Muscle layer of colon (tissue), 2 donors: ENCODE measurements at regions not wholly inside any gene's neighbourhood (a gene's known extent, or its start where the extent isn't known, plus 50 kb on each side); places are given as distances from the start of the nearest gene placed in this dataset.
"Not testable (repeated sequence)": the region's sequence is repeated elsewhere in the genome, so short reads cannot be mapped to it uniquely, and the experiment has no call there.

ENCODE experiments used
- H3K27ac ChIP-seq: one replicate; pipeline ENCODE4 v1.7.0; 2013; ENCODE audit warnings: low read depth, mild to moderate bottlenecking, low read length, moderate library complexity
- H3K27me3 ChIP-seq, 2 donors: one replicate each; pipeline ENCODE4 v1.7.0; 2013; ENCODE audit warnings: low read length in 2 of 2, mild to moderate bottlenecking in 2 of 2; ENCODE audit not compliant: insufficient read depth in 2 of 2, control insufficient read depth in 1 of 2
- H3K36me3 ChIP-seq: one replicate; pipeline ENCODE4 v1.7.0; 2013; ENCODE audit warnings: mild to moderate bottlenecking, low read length; ENCODE audit not compliant: insufficient read depth
- H3K4me1 ChIP-seq: one replicate; pipeline ENCODE4 v1.7.0; 2013; ENCODE audit warnings: mild to moderate bottlenecking, low read length; ENCODE audit not compliant: insufficient read depth
- H3K4me3 ChIP-seq, 2 donors: one replicate each; pipeline ENCODE4 v1.7.0; 2013; ENCODE audit warnings: low read length in 2 of 2, low read depth in 1 of 2, mild to moderate bottlenecking in 1 of 2, moderate library complexity in 1 of 2
- H3K9ac ChIP-seq: one replicate; pipeline ENCODE4 v1.7.0; 2013; ENCODE audit warnings: low read length
- H3K9me3 ChIP-seq: one replicate; pipeline ENCODE4 v1.7.0; 2013; ENCODE audit warnings: mild to moderate bottlenecking, low read length
- donor health status: abdominal sarcoma.
- donor health status: Adenocarcinoma of cecum.

DNA sequence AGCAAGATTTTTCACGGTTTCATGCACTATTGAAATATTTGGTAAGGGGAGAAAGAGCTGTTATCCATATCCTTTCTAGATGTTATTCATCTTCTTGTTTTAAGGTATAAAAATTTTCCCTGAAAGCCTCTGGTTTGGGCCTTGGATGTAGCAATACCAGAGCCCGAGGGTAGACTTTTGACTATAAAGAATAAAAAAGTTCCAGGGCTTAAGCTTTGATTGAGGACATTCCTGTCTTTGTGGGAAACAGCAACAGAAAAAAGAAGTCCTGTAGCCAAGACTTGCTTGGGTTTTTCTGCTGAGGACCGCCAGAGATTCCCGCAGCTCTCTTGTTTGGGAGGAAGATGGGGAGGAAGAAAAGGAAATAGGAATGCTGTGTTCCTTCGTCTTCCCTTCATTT is 440.0 kb upstream of the WWC1 start:
- H3K27me3 ChIP-seq = no peaks in the 10 kb centered on the region
- H3K9ac ChIP-seq = no peak overlapping the region
- H3K9me3 ChIP-seq = no peaks in the 10 kb centered on the region
- no peak overlapping the region for H3K4me3 ChIP-seq
- no peak overlapping the region for H3K27ac ChIP-seq
- H3K36me3 ChIP-seq = no peaks in the 10 kb centered on the region
- H3K4me1 ChIP-seq = no peaks in the 10 kb centered on the region

DNA sequence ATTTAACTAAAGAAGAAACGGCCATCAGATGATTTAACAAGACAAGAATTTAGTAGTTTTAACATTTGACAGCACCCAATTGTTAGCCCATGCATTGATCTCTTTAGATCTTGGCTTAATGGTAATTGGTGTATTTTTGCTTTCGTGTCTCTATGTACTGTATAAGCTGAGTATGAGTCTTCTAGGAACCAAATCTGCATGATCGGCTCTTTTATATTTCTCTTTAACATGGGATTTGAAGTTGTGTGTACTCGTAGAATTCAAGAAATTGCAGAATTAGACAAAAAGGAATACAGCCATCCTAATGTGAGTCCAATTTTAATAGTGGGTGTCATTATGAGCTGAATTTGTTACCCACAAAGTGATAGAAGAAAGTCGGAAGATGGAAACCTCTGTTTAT is 438.9 kb upstream of the WWC1 start:
- no peaks in the 10 kb centered on the region for H3K36me3 ChIP-seq
- H3K9me3 ChIP-seq = no peaks in the 10 kb centered on the region
- no peak overlapping the region for H3K9ac ChIP-seq
- H3K27ac ChIP-seq = no peak overlapping the region
- H3K4me1 ChIP-seq = no peaks in the 10 kb centered on the region
- no peak overlapping the region for H3K4me3 ChIP-seq
- H3K27me3 ChIP-seq = no peaks in the 10 kb centered on the region

GRCh38 chr5:167853421-167853820 is 438.0 kb upstream of the WWC1 start:
- H3K36me3 ChIP-seq = no peaks in the 10 kb centered on the region
- H3K9ac ChIP-seq = no peak overlapping the region
- H3K27me3 ChIP-seq = no peaks in the 10 kb centered on the region
- H3K4me1 ChIP-seq = no peaks in the 10 kb centered on the region
- H3K4me3 ChIP-seq = no peak overlapping the region
- no peaks in the 10 kb centered on the region for H3K9me3 ChIP-seq
- H3K27ac ChIP-seq = no peak overlapping the region

- no peaks in the 10 kb centered on the region for H3K4me1 ChIP-seq
- H3K9me3 ChIP-seq = no peaks in the 10 kb centered on the region
- H3K27me3 ChIP-seq = no peaks in the 10 kb centered on the region
- no peak overlapping the region for H3K9ac ChIP-seq
- no peak overlapping the region for H3K4me3 ChIP-seq
- no peak overlapping the region for H3K27ac ChIP-seq
- no peaks in the 10 kb centered on the region for H3K36me3 ChIP-seq
Observed at GRCh38 chr5:167855818-167856217, 435.6 kb upstream of the WWC1 start.

DNA sequence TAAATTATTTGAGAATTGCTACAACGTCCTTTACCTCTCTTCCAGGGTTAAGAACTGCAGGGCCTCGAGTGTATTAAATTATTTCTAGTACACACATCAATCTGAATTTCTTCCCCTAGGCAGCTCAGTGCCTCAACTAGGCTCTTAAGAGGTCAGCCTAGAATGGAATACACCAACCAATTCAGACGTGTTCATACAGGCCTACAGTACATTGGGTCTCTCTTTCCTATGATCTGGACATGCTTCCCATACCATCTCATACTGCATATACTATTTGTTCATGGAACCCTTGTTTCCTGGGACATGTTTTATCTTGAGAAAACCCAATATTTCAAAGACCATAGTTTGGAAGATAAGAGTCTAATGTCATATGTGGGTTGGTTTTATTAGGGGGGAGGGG is 434.1 kb upstream of the WWC1 start:
- no peaks in the 10 kb centered on the region for H3K36me3 ChIP-seq

GRCh38 chr5:167858186-167858855 is 433.1 kb upstream of the WWC1 start:
- H3K9ac ChIP-seq, H3K4me3 ChIP-seq, H3K36me3 ChIP-seq, H3K4me1 ChIP-seq, H3K27me3 ChIP-seq, H3K9me3 ChIP-seq, H3K27ac ChIP-seq: not testable (repeated sequence)

More for the DNA sequence above, 434.1 kb upstream of the WWC1 start:
- Histone ChIP-seq H3K4me1 (no peaks in the 10 kb centered on the region), H3K9me3 (no peaks in the 10 kb centered on the region), H3K9ac (no peak overlapping the region), H3K27ac (no peak overlapping the region), H3K27me3 (no peaks in the 10 kb centered on the region), H3K4me3 (no peak overlapping the region)

DNA sequence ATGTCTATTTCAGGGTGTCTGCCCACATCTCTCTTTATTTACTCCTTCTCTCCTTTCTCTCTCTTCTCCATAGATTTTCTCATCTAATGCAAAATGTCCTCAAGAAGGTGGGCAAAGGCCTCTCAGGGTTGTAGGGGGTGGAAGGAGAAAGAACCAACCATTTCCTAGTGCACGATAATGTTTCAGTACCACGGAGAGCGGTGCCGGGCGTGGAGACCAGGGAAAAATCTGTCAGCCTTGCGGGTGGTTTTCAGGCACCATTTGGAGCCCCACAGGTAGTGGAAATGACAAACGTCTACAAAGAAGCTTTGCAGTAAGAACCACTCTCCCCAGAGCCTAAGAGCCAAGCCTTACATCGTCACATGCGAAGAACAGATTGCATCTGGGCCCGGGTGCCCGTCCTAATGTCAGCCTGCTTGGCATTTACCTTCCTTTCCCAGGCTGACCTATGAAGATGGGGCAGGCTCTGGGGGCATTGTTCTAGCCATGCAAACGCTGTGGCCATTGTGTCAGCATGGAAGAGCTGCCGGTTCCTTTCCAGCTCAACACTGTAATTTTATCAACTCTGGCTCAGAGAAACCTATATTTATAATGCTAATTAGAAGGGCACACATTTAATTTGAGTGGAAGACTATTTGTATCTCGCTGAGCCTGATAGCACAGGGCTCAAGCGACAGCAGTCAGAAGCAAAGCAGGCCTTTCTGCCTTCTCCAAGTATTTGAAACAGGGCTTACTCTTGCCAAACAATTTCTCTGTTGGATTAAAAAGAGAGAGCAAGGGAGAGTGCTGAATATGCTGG is 430.1 kb upstream of the WWC1 start:
- Histone ChIP-seq H3K36me3 (no peaks in the 10 kb centered on the region), H3K4me1 (no peaks in the 10 kb centered on the region), H3K4me3 (no peak overlapping the region), H3K9ac (no peak overlapping the region), H3K27me3 (no peaks in the 10 kb centered on the region), H3K27ac (no peak overlapping the region), H3K9me3 (no peaks in the 10 kb centered on the region)

DNA sequence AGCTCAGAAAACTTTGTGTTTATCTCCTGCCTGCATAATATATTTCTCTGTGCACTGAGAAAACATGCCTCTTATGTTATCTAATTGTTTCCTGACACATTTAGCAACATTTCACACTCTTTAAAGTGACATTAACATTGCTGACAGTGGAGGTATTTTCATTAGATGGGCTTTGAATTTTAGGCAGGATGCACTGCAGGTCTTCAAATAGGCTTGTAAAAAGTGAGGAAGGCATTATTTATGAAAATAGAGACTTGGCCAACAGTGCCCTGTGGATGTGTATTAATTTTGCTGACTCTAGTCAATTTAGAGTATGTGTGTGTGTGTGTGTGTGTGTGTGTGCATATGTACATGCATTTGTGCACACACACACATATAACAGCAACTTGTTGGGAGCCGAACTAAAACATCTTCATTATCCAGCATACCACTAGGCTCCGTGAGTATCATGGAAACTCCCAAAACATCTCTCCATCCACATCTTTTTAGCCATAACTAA is 429.5 kb upstream of the WWC1 start:
- H3K27ac ChIP-seq = no peak overlapping the region
- no peak overlapping the region for H3K9ac ChIP-seq
- no peaks in the 10 kb centered on the region for H3K9me3 ChIP-seq
- no peaks in the 10 kb centered on the region for H3K4me1 ChIP-seq
- no peaks in the 10 kb centered on the region for H3K27me3 ChIP-seq
- H3K4me3 ChIP-seq = no peak overlapping the region
- no peaks in the 10 kb centered on the region for H3K36me3 ChIP-seq

DNA sequence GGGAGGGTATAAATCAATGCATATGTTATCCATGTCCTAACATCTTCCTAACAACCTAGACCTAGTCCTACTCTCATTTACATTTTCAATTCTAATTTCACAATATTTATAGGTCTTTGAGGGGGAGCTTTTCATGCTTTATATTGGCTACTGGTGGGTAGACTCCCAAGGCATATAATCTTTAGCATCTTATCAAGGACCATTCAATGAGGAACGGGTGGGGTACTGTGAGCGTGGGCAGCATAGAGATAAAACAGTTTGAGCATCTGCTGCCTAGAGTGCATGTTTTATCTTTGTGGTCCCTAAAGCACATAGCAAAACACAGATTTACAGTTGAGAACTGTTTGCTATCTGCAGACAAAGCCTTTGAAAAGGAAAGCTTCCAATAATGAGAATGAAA is 427.6 kb upstream of the WWC1 start:
- H3K9ac ChIP-seq = no peak overlapping the region
- no peak overlapping the region for H3K27ac ChIP-seq
- no peaks in the 10 kb centered on the region for H3K27me3 ChIP-seq
- H3K4me1 ChIP-seq = no peaks in the 10 kb centered on the region
- H3K9me3 ChIP-seq = no peaks in the 10 kb centered on the region
- no peaks in the 10 kb centered on the region for H3K36me3 ChIP-seq
- no peak overlapping the region for H3K4me3 ChIP-seq

DNA sequence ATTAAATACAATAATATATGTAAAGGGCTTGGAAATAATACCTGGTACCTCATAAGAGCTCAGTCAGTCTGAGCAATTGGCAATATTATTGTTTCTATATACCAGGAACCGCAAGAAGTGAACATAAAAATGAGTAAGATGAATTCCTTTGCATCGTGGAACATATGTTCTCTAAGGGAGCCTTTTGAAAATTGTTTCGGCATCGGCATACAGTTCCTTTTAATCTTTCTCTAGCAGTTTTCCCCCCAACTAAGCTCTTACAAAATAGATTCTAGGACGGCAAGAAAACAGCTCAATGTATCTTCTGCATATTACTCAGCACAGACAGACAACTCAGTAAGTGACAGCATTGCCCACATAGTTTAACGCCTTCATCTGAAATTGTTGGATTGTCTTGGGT is 426.6 kb upstream of the WWC1 start:
- Histone ChIP-seq H3K27me3 (no peaks in the 10 kb centered on the region), H3K36me3 (no peaks in the 10 kb centered on the region), H3K9me3 (no peaks in the 10 kb centered on the region), H3K9ac (no peak overlapping the region), H3K27ac (no peak overlapping the region), H3K4me3 (no peak overlapping the region), H3K4me1 (no peaks in the 10 kb centered on the region)

GRCh38 chr5:167866797-167867196 is 424.6 kb upstream of the WWC1 start:
- no peaks in the 10 kb centered on the region for H3K27me3 ChIP-seq
- H3K4me3 ChIP-seq = no peak overlapping the region
- no peak overlapping the region for H3K27ac ChIP-seq
- H3K9ac ChIP-seq = no peak overlapping the region
- no peaks in the 10 kb centered on the region for H3K4me1 ChIP-seq
- no peaks in the 10 kb centered on the region for H3K36me3 ChIP-seq
- no peaks in the 10 kb centered on the region for H3K9me3 ChIP-seq

DNA sequence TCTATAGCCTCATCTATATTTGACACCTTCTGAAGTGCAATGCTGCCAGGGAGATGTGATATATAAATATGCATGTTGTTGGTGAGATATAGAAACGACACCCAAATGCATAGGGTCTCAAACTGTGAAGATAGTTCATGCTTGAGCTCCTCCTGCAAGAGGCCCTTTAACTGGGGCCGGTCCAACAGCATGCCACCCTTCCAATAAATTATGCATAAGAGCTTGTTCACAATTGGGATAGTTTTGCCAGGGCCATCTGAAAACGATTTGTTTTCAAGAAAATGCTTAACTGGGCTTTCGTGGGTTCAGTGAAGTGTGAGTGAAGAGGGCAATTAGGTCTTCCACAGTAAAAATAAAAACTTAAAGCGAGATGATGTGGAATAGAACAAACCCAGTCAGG is 424.2 kb upstream of the WWC1 start:
- Histone ChIP-seq H3K4me3 (no peak overlapping the region), H3K27ac (no peak overlapping the region), H3K4me1 (no peaks in the 10 kb centered on the region), H3K9me3 (no peaks in the 10 kb centered on the region), H3K27me3 (no peaks in the 10 kb centered on the region), H3K9ac (no peak overlapping the region), H3K36me3 (no peaks in the 10 kb centered on the region)
